ENCODE measurements at regions not wholly inside any gene's neighbourhood (a gene's known extent, or its start where the extent isn't known, plus 50 kb on each side); places are given as distances from the start of the nearest gene placed in this dataset.
A peak's percentile ranks its signal among the peaks of the same experiment; 100 is the strongest.

- Histone ChIP-seq H4K91ac (ENCODE audit: low read depth, low read length) (no peak overlapping the region), H3K79me1 (ENCODE audit: low read length) (no peaks in the 10 kb centered on the region), H3K23ac (ENCODE audit: low read length) (no peak overlapping the region), H3K79me2 (ENCODE audit: control insufficient read depth, insufficient read depth, low read length, poor library complexity) (no peaks in the 10 kb centered on the region), H2AFZ (ENCODE audit: insufficient read depth, low read length, poor library complexity) (no peak overlapping the region), H3K9me3 (ENCODE audit: insufficient read depth, low read depth, low read length) (no peaks in the 10 kb centered on the region), H3K27me3 (ENCODE audit: insufficient read depth, low read length) (no peaks in the 10 kb centered on the region), H2BK120ac (ENCODE audit: insufficient read depth, low read length, poor library complexity) (no peak overlapping the region), H3K4me3 (ENCODE audit: low read depth, low read length) (no peak overlapping the region), H4K12ac (ENCODE audit: low read depth, low read length) (no peak overlapping the region), H3K14ac (ENCODE audit: low read length) (no peak overlapping the region), H3K9ac (ENCODE audit: low read length) (no peak overlapping the region), H2BK5ac (ENCODE audit: low read depth, low read length, poor library complexity) (no peak overlapping the region), H4K8ac (ENCODE audit: low read depth, low read length) (no peak overlapping the region), H3K36me3 (ENCODE audit: control insufficient read depth in 1 of 2, insufficient read depth in 2 of 2, low read length in 2 of 2) (no peaks in the 10 kb centered on the region), H3K27ac (ENCODE audit: low read depth, low read length) (no peak overlapping the region), H3K4me2 (ENCODE audit: low read length) (no peak overlapping the region), H2AK5ac (ENCODE audit: low read length) (no peak overlapping the region), H3K18ac (ENCODE audit: low read length) (no peak overlapping the region), H2BK12ac (ENCODE audit: low read length) (no peak overlapping the region), H3K4me1 (ENCODE audit: control insufficient read depth in 1 of 2, insufficient read depth in 2 of 2, low read length in 2 of 2) (peaks cover 0 to 11% of the 10 kb centered on the region in 2 experiments), H3K4ac (ENCODE audit: low read depth, low read length) (no peak overlapping the region)
- no peak for DNase-seq
- no CpG with 5 or more reads among the region's 1 CpG for WGBS (ENCODE audit: extremely low coverage, insufficient coverage, insufficient read length)
Observed at GRCh38 chr11:42975180-42975529, 336.6 kb upstream of the API5 start.

- no peaks in the 10 kb centered on the region for H3K36me3 ChIP-seq (ENCODE audit: control insufficient read depth in 1 of 2, insufficient read depth in 2 of 2, low read length in 2 of 2)
- H3K4me1 ChIP-seq (ENCODE audit: control insufficient read depth in 1 of 2, insufficient read depth in 2 of 2, low read length in 2 of 2): peaks cover 0 to 11% of the 10 kb centered on the region in 2 experiments
- no peak overlapping the region for H3K27ac ChIP-seq (ENCODE audit: low read depth, low read length)
- H2AFZ ChIP-seq (ENCODE audit: insufficient read depth, low read length, poor library complexity): no peak overlapping the region
- no CpG with 5 or more reads among the region's 1 CpG for WGBS (ENCODE audit: extremely low coverage, insufficient coverage, insufficient read length)
- H2BK5ac ChIP-seq (ENCODE audit: low read depth, low read length, poor library complexity): peak overlapping the region; percentile 57
- H3K4me2 ChIP-seq (ENCODE audit: low read length): no peak overlapping the region
- H3K9ac ChIP-seq (ENCODE audit: low read length): no peak overlapping the region
- no peak overlapping the region for H3K4ac ChIP-seq (ENCODE audit: low read depth, low read length)
- H2AK5ac ChIP-seq (ENCODE audit: low read length): no peak overlapping the region
- no peaks in the 10 kb centered on the region for H3K79me1 ChIP-seq (ENCODE audit: low read length)
- no peak overlapping the region for H2BK12ac ChIP-seq (ENCODE audit: low read length)
- H3K79me2 ChIP-seq (ENCODE audit: control insufficient read depth, insufficient read depth, low read length, poor library complexity): no peaks in the 10 kb centered on the region
- H4K8ac ChIP-seq (ENCODE audit: low read depth, low read length): no peak overlapping the region
- H3K14ac ChIP-seq (ENCODE audit: low read length): no peak overlapping the region
- H3K4me3 ChIP-seq (ENCODE audit: low read depth, low read length): no peak overlapping the region
- H4K91ac ChIP-seq (ENCODE audit: low read depth, low read length): no peak overlapping the region
- no peak for DNase-seq
- H4K12ac ChIP-seq (ENCODE audit: low read depth, low read length): no peak overlapping the region
- H3K18ac ChIP-seq (ENCODE audit: low read length): no peak overlapping the region
- H3K23ac ChIP-seq (ENCODE audit: low read length): no peak overlapping the region
- H2BK120ac ChIP-seq (ENCODE audit: insufficient read depth, low read length, poor library complexity): no peak overlapping the region
- H3K9me3 ChIP-seq (ENCODE audit: insufficient read depth, low read depth, low read length): no peaks in the 10 kb centered on the region
- H3K27me3 ChIP-seq (ENCODE audit: insufficient read depth, low read length): no peaks in the 10 kb centered on the region
Observed at GRCh38 chr11:42976636-42977217, 335.1 kb upstream of the API5 start.

GRCh38 chr11:42992594-42992993 is 319.2 kb upstream of the API5 start:
- Histone ChIP-seq H3K4me3 (ENCODE audit: low read depth, low read length) (no peak overlapping the region), H2AFZ (ENCODE audit: insufficient read depth, low read length, poor library complexity) (no peak overlapping the region), H4K12ac (ENCODE audit: low read depth, low read length) (no peak overlapping the region), H3K27me3 (ENCODE audit: insufficient read depth, low read length) (no peaks in the 10 kb centered on the region), H3K23ac (ENCODE audit: low read length) (no peak overlapping the region), H3K4me1 (ENCODE audit: control insufficient read depth in 1 of 2, insufficient read depth in 2 of 2, low read length in 2 of 2) (no peaks in the 10 kb centered on the region), H4K91ac (ENCODE audit: low read depth, low read length) (no peak overlapping the region), H3K36me3 (ENCODE audit: control insufficient read depth in 1 of 2, insufficient read depth in 2 of 2, low read length in 2 of 2) (no peaks in the 10 kb centered on the region), H3K27ac (ENCODE audit: low read depth, low read length) (no peak overlapping the region), H4K8ac (ENCODE audit: low read depth, low read length) (no peak overlapping the region), H3K4ac (ENCODE audit: low read depth, low read length) (no peak overlapping the region), H3K9ac (ENCODE audit: low read length) (no peak overlapping the region), H3K79me1 (ENCODE audit: low read length) (no peaks in the 10 kb centered on the region), H2BK5ac (ENCODE audit: low read depth, low read length, poor library complexity) (no peak overlapping the region), H2BK120ac (ENCODE audit: insufficient read depth, low read length, poor library complexity) (no peak overlapping the region), H3K9me3 (ENCODE audit: insufficient read depth, low read depth, low read length) (no peaks in the 10 kb centered on the region), H3K14ac (ENCODE audit: low read length) (no peak overlapping the region), H2AK5ac (ENCODE audit: low read length) (no peak overlapping the region), H3K18ac (ENCODE audit: low read length) (no peak overlapping the region), H3K4me2 (ENCODE audit: low read length) (no peak overlapping the region), H3K79me2 (ENCODE audit: control insufficient read depth, insufficient read depth, low read length, poor library complexity) (no peaks in the 10 kb centered on the region), H2BK12ac (ENCODE audit: low read length) (no peak overlapping the region)
- WGBS (ENCODE audit: extremely low coverage, insufficient coverage, insufficient read length): no CpG with 5 or more reads among the region's 2 CpGs
- DNase-seq: no peak

GRCh38 chr11:42996421-42997307 is 315.1 kb upstream of the API5 start:
- Histone ChIP-seq H3K4me1 (ENCODE audit: control insufficient read depth in 1 of 2, insufficient read depth in 2 of 2, low read length in 2 of 2) (no peaks in the 10 kb centered on the region), H3K4ac (ENCODE audit: low read depth, low read length) (no peak overlapping the region), H2BK120ac (ENCODE audit: insufficient read depth, low read length, poor library complexity) (no peak overlapping the region), H3K4me2 (ENCODE audit: low read length) (no peak overlapping the region), H3K23ac (ENCODE audit: low read length) (no peak overlapping the region), H3K27ac (ENCODE audit: low read depth, low read length) (no peak overlapping the region), H3K18ac (ENCODE audit: low read length) (no peak overlapping the region), H3K36me3 (ENCODE audit: control insufficient read depth in 1 of 2, insufficient read depth in 2 of 2, low read length in 2 of 2) (no peaks in the 10 kb centered on the region), H2BK12ac (ENCODE audit: low read length) (no peak overlapping the region), H3K27me3 (ENCODE audit: insufficient read depth, low read length) (no peaks in the 10 kb centered on the region), H3K9me3 (ENCODE audit: insufficient read depth, low read depth, low read length) (no peaks in the 10 kb centered on the region), H3K79me1 (ENCODE audit: low read length) (no peaks in the 10 kb centered on the region), H3K14ac (ENCODE audit: low read length) (no peak overlapping the region), H3K79me2 (ENCODE audit: control insufficient read depth, insufficient read depth, low read length, poor library complexity) (no peaks in the 10 kb centered on the region), H3K9ac (ENCODE audit: low read length) (no peak overlapping the region), H4K8ac (ENCODE audit: low read depth, low read length) (no peak overlapping the region), H3K4me3 (ENCODE audit: low read depth, low read length) (no peak overlapping the region), H4K91ac (ENCODE audit: low read depth, low read length) (no peak overlapping the region), H4K12ac (ENCODE audit: low read depth, low read length) (no peak overlapping the region), H2BK5ac (ENCODE audit: low read depth, low read length, poor library complexity) (no peak overlapping the region), H2AFZ (ENCODE audit: insufficient read depth, low read length, poor library complexity) (no peak overlapping the region), H2AK5ac (ENCODE audit: low read length) (no peak overlapping the region)
- no CpG with 5 or more reads among the region's 9 CpGs for WGBS (ENCODE audit: extremely low coverage, insufficient coverage, insufficient read length)
- no peak for DNase-seq
